HG02642 (cell line): ENCODE measurements at regions not wholly inside any gene's neighbourhood (a gene's known extent, or its start where the extent isn't known, plus 50 kb on each side); places are given as distances from the start of the nearest gene placed in this dataset.

Experiments
- ATAC-seq: cut with Tn5 transposase; IDR thresholded peaks from one replicate; pipeline ENCODE4 v1.9.1; 2021; ENCODE audit warnings: mild to moderate bottlenecking; ENCODE audit not compliant: unreplicated experiment, poor library complexity

- ATAC-seq, result no peak
Observed at GRCh38 chr1:232389744-232390143, 240.2 kb downstream of the SIPA1L2 start.

- no peak for ATAC-seq
Observed at GRCh38 chr1:232388363-232388762, 241.6 kb downstream of the SIPA1L2 start.

- no peak for ATAC-seq
Observed at GRCh38 chr1:232386721-232387510, 243.0 kb downstream of the SIPA1L2 start.

GRCh38 chr1:232386294-232386693, 243.6 kb downstream of the SIPA1L2 start:
- ATAC-seq, result no peak

- no peak for ATAC-seq
Observed at GRCh38 chr1:232385221-232385620, 244.7 kb downstream of the SIPA1L2 start.

GRCh38 chr1:232384171-232384883, 245.6 kb downstream of the SIPA1L2 start:
- ATAC-seq, result no peak

GRCh38 chr1:232383455-232384123, 246.3 kb downstream of the SIPA1L2 start:
- ATAC-seq, result no peak

- no peak for ATAC-seq
Observed at GRCh38 chr1:232382671-232383070, 247.3 kb downstream of the SIPA1L2 start.

- no peak for ATAC-seq
Observed at GRCh38 chr1:232381394-232382100, 248.4 kb downstream of the SIPA1L2 start.

GRCh38 chr1:232380596-232380995, 249.3 kb downstream of the SIPA1L2 start:
- ATAC-seq, result no peak

- ATAC-seq, result no peak
Observed at GRCh38 chr1:232380131-232380530, 249.8 kb downstream of the SIPA1L2 start.

- no peak for ATAC-seq
Observed at GRCh38 chr1:232379063-232379434, 250.9 kb downstream of the SIPA1L2 start.

- no peak for ATAC-seq
Observed at GRCh38 chr1:232378266-232379062, 251.5 kb downstream of the SIPA1L2 start.

GRCh38 chr1:232377494-232377770, 252.5 kb downstream of the SIPA1L2 start:
- ATAC-seq, result no peak

GRCh38 chr1:232376632-232377493, 253.1 kb downstream of the SIPA1L2 start:
- no peak for ATAC-seq

- ATAC-seq, result no peak
Observed at GRCh38 chr1:232372841-232373440, 257.0 kb downstream of the SIPA1L2 start.

GRCh38 chr1:232372431-232372830, 257.5 kb downstream of the SIPA1L2 start:
- ATAC-seq, result no peak

GRCh38 chr1:232369451-232370296, 260.3 kb downstream of the SIPA1L2 start:
- no peak for ATAC-seq
